MV-4-11 (cell line): ENCODE measurements at regions not wholly inside any gene's neighbourhood (a gene's known extent, or its start where the extent isn't known, plus 50 kb on each side); places are given as distances from the start of the nearest gene placed in this dataset.
A peak's percentile ranks its signal among the peaks of the same experiment; 100 is the strongest.
"Not testable (repeated sequence)": the region's sequence is repeated elsewhere in the genome, so short reads cannot be mapped to it uniquely, and the experiment has no call there.

ENCODE experiments used
- DNase-seq: peaks from one replicate; lab custom pipeline; 2025; lab: John Stamatoyannopoulos, UW

GRCh38 chr6:80508885-80509630, 402.6 kb downstream of the BCKDHB start:
- peak; percentile 50 for DNase-seq

GRCh38 chr6:80504882-80505281, 398.4 kb downstream of the BCKDHB start:
- DNase-seq: no peak

GRCh38 chr6:80503660-80504059, 397.2 kb downstream of the BCKDHB start:
- DNase-seq: no peak

GRCh38 chr6:80502871-80503270, 396.4 kb downstream of the BCKDHB start:
- DNase-seq: no peak

GRCh38 chr6:80501636-80502035, 395.2 kb downstream of the BCKDHB start:
- no peak for DNase-seq

GRCh38 chr6:80497696-80498486, 391.4 kb downstream of the BCKDHB start:
- not testable (repeated sequence) for DNase-seq

- no peak for DNase-seq
Measured at GRCh38 chr6:80489911-80490635, 383.6 kb downstream of the BCKDHB start.

- no peak for DNase-seq
Measured at GRCh38 chr6:80488190-80488589, 381.7 kb downstream of the BCKDHB start.

- not testable (repeated sequence) for DNase-seq
Measured at GRCh38 chr6:80485494-80485893, 379.0 kb downstream of the BCKDHB start.

GRCh38 chr6:80482056-80482455, 375.6 kb downstream of the BCKDHB start:
- DNase-seq: no peak

GRCh38 chr6:80480421-80481157, 374.1 kb downstream of the BCKDHB start:
- peak; percentile 57 for DNase-seq

GRCh38 chr6:80478030-80478429, 371.6 kb downstream of the BCKDHB start:
- DNase-seq: no peak

GRCh38 chr6:80477591-80477990, 371.1 kb downstream of the BCKDHB start:
- DNase-seq: no peak

- no peak for DNase-seq
Measured at GRCh38 chr6:80472271-80472670, 365.8 kb downstream of the BCKDHB start.

- DNase-seq: no peak
Measured at GRCh38 chr6:80469977-80470376, 363.5 kb downstream of the BCKDHB start.

GRCh38 chr6:80468398-80468797, 361.9 kb downstream of the BCKDHB start:
- DNase-seq: no peak

GRCh38 chr6:80467408-80467807, 360.9 kb downstream of the BCKDHB start:
- no peak for DNase-seq

- DNase-seq: no peak
Measured at GRCh38 chr6:80466981-80467380, 360.5 kb downstream of the BCKDHB start.

- DNase-seq: no peak
Measured at GRCh38 chr6:80465513-80465912, 359.0 kb downstream of the BCKDHB start.

- DNase-seq: no peak
Measured at GRCh38 chr6:80464901-80465300, 358.4 kb downstream of the BCKDHB start.

- no peak for DNase-seq
Measured at GRCh38 chr6:80463197-80463596, 356.7 kb downstream of the BCKDHB start.

GRCh38 chr6:80460257-80460865, 353.9 kb downstream of the BCKDHB start:
- DNase-seq: no peak
